NK-92 (cell line): ENCODE measurements at regions not wholly inside any gene's neighbourhood (a gene's known extent, or its start where the extent isn't known, plus 50 kb on each side); places are given as distances from the start of the nearest gene placed in this dataset.

Source experiments
- DNase-seq: peaks from one replicate; lab custom pipeline; 2025; ENCODE audit not compliant: unreplicated experiment; lab: John Stamatoyannopoulos, UW

- no peak for DNase-seq
Observed at GRCh38 chr17:77376795-77377709, 236.3 kb downstream of the SEC14L1 start.

- no peak for DNase-seq
Observed at GRCh38 chr17:77377710-77378235, 237.0 kb downstream of the SEC14L1 start.

GRCh38 chr17:77378318-77379064 is 237.7 kb downstream of the SEC14L1 start:
- no peak for DNase-seq

- DNase-seq, result no peak
Observed at GRCh38 chr17:77379065-77379428, 238.3 kb downstream of the SEC14L1 start.

GRCh38 chr17:77379832-77380231 is 239.1 kb downstream of the SEC14L1 start:
- no peak for DNase-seq

- no peak for DNase-seq
Observed at GRCh38 chr17:77380395-77381184, 239.8 kb downstream of the SEC14L1 start.

GRCh38 chr17:77381185-77381700 is 240.5 kb downstream of the SEC14L1 start:
- no peak for DNase-seq

GRCh38 chr17:77381731-77382130 is 241.0 kb downstream of the SEC14L1 start:
- no peak for DNase-seq

GRCh38 chr17:77382356-77382911 is 241.7 kb downstream of the SEC14L1 start:
- DNase-seq, result no peak

GRCh38 chr17:77382966-77383612 is 242.3 kb downstream of the SEC14L1 start:
- DNase-seq, result no peak

- no peak for DNase-seq
Observed at GRCh38 chr17:77383613-77384608, 243.1 kb downstream of the SEC14L1 start.

GRCh38 chr17:77385750-77386501 is 245.2 kb downstream of the SEC14L1 start:
- DNase-seq, result no peak

- no peak for DNase-seq
Observed at GRCh38 chr17:77386502-77387192, 245.9 kb downstream of the SEC14L1 start.

GRCh38 chr17:77387891-77388290 is 247.1 kb downstream of the SEC14L1 start:
- no peak for DNase-seq

- DNase-seq, result no peak
Observed at GRCh38 chr17:77388384-77389306, 247.9 kb downstream of the SEC14L1 start.

GRCh38 chr17:77390870-77391269 is 250.1 kb downstream of the SEC14L1 start:
- no peak for DNase-seq
